IMR-90 (cell line): ENCODE measurements at regions not wholly inside any gene's neighbourhood (a gene's known extent, or its start where the extent isn't known, plus 50 kb on each side); places are given as distances from the start of the nearest gene placed in this dataset.

ENCODE experiments used
- CTCF ChIP-seq: conservative IDR thresholded peaks from 2 replicates; pipeline ENCODE4 v1.5.1; 2012; ENCODE audit warnings: mild to moderate bottlenecking, low read depth, low read length, improper control_type of control experiment
- ELK1 ChIP-seq: fragments of 150-350 bp; IDR thresholded peaks from 2 replicates; pipeline ENCODE4 v1.6.1; 2016; ENCODE audit warnings: low read depth, mild to moderate bottlenecking, low read length, moderate library complexity, borderline replicate concordance
- FOS ChIP-seq: fragments of 150-350 bp; IDR thresholded peaks from 2 replicates; pipeline ENCODE4 v1.6.1; 2016; ENCODE audit warnings: low read depth, low read length
- MXI1 ChIP-seq: IDR thresholded peaks from 2 replicates; pipeline ENCODE4 v1.6.1; 2012; ENCODE audit warnings: low read depth, mild to moderate bottlenecking, low read length, moderate library complexity, borderline replicate concordance
- POLR2A ChIP-seq: IDR thresholded peaks from 2 replicates; pipeline ENCODE4 v1.6.1; 2012; ENCODE audit warnings: mild to moderate bottlenecking, low read depth, low read length
- RAD21 ChIP-seq: IDR thresholded peaks from 2 replicates; pipeline ENCODE4 v1.6.1; 2012; ENCODE audit warnings: low read length, improper control_type of control experiment
- RCOR1 ChIP-seq: IDR thresholded peaks from 2 replicates; pipeline ENCODE4 v1.6.1; 2012; ENCODE audit warnings: mild to moderate bottlenecking, low read length, improper control_type of control experiment; ENCODE audit not compliant: insufficient replicate concordance
- RFX5 ChIP-seq: IDR thresholded peaks from 2 replicates; pipeline ENCODE4 v1.8.0; 2012; ENCODE audit warnings: low read depth, mild to moderate bottlenecking, low read length, moderate library complexity
- SMC3 ChIP-seq: fragments of 150-350 bp; IDR thresholded peaks from 2 replicates; pipeline ENCODE4 v1.6.1; 2016; ENCODE audit warnings: low read depth, mild to moderate bottlenecking, antibody characterized with exemption, low read length, moderate library complexity
- USF2 ChIP-seq: fragments of 150-350 bp; IDR thresholded peaks from 2 replicates; pipeline ENCODE4 v1.6.1; 2017; ENCODE audit warnings: mild to moderate bottlenecking, antibody characterized with exemption, low read length, low read depth

GRCh38 chr15:62981071-62981470, 61.5 kb upstream of the TPM1 start:
- TF ChIP-seq CTCF (no peak), RCOR1 (no peak), ELK1 (no peak), POLR2A (no peak), RAD21 (no peak), USF2 (no peak), SMC3 (no peak), FOS (no peak), RFX5 (no peak), MXI1 (no peak)
